ENCODE measurements at regions not wholly inside any gene's neighbourhood (a gene's known extent, or its start where the extent isn't known, plus 50 kb on each side); places are given as distances from the start of the nearest gene placed in this dataset.

DNA sequence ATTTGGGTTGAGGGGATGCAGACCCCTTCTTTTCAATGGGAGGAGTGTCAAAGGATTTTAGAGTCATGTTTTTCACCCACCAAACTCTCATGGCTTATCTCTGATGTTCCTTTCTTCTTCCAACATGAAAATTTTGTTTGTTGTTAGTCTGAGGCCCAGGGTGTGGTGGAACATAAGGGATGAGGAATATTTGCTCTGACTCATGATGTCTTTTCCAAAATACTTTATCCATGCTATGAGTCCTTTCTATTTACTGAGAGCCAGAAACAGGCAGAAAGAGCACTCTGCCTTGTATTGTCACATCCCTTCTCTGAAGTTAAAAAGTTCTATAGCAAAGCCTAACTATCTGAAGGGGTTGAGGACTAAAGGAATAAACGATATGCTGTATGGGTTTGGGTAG, 61.6 kb upstream of the GYPA start:
- DNase-seq, result no peak

DNA sequence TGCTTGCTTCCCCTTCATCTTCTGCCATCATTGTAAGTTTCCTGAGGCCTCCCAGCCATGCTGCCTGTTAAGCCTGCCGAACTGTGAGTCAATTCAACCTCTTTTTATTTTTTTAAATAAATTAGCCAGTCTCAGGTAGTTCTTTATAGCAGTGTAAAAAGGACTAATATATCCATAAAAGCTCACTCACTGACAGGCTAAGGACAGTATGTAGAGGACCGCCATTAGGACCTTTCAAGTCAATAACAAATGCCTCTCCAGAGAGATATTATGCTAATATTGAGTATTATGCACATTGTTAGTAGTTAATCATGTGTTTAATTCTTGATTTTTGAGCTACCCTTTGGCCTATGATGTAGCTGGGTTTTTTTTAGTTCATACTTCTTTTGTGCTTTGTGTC, 62.6 kb upstream of the GYPA start:
- no peak for DNase-seq

DNA sequence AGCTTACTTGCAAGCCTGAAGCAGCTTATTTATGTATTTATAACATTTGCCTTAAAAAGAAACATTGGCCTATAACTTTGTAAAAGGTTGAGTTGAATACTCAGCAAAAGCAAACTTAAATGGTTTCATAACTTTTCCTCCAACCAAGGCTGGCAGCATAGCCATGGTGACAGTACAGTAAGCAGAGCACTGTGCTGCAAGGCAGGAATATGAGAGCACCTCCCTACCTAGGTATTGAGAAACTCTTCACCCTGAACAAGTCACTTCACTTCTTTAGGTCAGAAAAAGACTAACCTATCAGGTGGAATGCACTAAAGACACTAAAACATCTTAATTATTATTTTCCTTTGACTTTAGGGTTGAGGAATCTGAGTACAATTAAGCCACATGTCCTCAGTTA, 63.9 kb upstream of the GYPA start:
- no peak for DNase-seq

- no peak for DNase-seq
Measured at GRCh38 chr4:144206711-144207110, 66.2 kb upstream of the GYPA start.

- no peak for DNase-seq
Measured at GRCh38 chr4:144208074-144208473, 67.6 kb upstream of the GYPA start.

GRCh38 chr4:144209491-144209890, 69.0 kb upstream of the GYPA start:
- DNase-seq, result no peak

DNA sequence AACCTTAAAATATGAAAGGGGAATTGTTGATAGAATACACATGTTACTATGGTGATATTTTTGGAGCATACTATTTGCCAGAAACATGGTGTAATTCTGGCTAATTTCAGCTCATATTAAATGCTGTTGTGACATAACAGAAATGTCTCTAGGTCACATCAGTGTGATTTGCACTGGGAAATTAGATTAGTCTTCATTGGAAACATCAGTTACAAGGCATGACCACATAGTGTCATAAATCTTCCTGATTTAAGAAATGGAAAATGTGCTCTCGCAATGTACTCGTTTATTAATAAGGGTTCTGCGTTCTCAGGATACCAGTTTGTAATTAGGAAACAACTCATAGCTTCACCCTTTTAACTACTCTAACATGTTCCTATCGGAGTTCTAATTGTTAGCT, 72.9 kb upstream of the GYPA start:
- DNase-seq, result no peak

GRCh38 chr4:144223149-144223548, 82.6 kb upstream of the GYPA start:
- DNase-seq, result no peak

DNA sequence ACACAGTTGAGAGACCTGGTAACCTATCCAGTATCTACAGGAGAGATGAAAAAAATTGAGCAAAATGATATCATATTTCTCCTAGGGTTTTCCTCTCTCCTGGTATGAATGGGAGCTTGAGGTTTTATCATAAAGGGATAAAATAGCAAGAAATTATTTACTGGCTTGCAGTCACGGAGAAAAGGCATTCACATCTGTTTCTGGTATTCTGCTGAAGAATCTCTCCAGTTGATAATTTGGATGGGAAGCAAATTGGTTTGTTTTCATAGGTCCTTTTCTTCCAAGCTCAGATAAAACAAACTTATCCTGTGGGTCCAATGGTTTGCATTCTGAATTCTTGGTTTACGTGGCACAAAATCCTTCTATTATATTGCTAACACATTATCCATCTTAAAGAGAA, 83.1 kb upstream of the GYPA start:
- no peak for DNase-seq

DNA sequence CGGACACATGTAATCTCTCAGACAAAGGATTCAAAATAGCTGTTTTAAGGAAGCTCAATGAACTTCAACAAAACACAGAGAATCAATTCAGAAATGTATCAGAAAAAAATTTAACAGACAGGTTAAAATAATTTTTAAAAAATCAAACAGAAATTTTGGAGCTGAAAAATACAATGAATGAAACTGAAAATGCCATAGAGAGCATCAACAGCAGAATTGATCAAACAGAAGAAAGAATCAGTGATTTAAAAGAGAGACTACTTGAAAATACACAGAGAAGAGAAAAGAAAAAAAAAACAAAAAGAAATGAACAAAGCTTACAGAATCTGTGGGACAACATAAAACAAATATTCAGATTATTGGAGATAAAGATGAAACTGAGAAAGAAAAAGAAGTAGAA, 118.8 kb upstream of the GYPA start:
- no peak for DNase-seq

DNA sequence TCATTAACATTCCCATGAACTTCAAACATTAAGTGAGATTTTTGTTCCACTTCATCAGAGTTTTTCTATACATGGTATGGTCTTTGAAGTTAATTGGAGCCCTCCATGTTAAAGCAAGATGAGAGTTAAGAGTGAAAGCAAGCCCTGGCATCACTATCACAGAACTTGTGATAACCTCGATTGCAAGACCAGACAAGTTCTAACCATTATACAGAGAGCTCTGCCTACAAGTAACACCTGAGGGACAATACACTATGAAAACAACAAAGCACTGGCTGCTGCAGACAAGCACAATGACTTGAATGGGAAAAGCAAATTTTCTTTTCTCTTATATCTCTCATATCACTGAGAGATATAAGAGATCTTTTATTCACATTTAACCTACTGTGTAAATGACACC, 126.6 kb upstream of the GYPA start:
- DNase-seq, result no peak

DNA sequence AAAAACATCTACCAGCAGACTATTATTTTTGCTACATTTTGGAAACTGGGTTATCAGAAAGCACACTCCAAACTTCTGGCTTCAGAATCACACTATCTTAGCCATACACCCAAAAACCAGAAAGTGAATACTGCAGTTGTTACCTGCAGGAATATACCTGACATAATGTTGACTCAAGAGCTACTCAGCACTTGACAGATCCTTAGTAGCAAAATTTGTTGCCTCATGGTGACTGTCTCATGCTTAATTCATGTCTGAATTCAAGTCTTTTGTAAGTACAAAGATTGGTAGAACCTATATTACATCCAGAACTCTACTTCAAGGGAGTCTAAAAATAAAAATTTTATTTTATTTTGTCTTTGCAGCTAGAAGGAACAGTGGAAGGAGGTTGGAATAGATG, 140.2 kb upstream of the GYPA start:
- no peak for DNase-seq

- no peak for DNase-seq
Measured at GRCh38 chr4:144283526-144283925, 143.0 kb upstream of the GYPA start.

- DNase-seq, result no peak
Measured at GRCh38 chr4:144284026-144284425, 143.5 kb upstream of the GYPA start.

DNA sequence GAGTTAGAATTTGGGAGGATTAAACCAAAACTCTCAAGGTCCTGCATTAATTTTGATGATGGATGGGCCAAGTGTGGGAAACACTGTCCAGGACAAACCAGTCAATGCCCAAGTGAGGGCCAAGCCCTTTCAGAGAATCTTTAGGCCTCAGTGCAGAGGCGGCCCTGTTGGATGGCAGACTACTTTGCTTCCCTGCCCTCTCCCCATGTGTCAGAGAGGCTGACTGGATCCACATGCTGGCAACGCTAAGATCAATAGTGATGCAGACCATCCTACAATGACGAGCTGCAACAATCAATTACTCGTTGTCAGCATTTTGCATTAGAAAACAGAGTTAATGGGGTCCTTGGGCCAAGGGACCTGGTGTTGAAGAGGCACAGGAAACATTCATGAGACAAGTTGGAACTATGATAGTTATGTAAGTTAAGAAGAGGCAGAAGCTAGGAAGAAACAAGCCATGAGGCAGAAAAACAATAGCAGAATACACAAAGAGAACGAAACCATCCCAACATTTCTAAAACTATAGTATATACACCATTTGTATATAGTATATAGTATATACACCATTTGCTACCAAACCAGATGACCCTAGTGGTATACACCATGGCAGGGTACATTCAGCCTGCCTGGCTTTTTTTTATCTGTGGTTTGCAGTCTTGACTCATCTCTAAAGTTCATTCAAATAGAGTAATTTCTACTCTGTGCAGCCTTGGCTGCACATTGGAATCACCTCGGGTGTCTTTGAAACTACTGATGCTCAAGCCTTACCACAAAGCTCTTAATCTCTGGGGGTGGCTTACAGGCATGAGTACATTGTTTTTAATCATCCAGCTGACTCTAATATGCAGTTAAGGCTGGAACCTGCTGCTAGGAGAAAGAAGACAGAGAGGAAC, 147.7 kb upstream of the GYPA start:
- DNase-seq, result no peak

DNA sequence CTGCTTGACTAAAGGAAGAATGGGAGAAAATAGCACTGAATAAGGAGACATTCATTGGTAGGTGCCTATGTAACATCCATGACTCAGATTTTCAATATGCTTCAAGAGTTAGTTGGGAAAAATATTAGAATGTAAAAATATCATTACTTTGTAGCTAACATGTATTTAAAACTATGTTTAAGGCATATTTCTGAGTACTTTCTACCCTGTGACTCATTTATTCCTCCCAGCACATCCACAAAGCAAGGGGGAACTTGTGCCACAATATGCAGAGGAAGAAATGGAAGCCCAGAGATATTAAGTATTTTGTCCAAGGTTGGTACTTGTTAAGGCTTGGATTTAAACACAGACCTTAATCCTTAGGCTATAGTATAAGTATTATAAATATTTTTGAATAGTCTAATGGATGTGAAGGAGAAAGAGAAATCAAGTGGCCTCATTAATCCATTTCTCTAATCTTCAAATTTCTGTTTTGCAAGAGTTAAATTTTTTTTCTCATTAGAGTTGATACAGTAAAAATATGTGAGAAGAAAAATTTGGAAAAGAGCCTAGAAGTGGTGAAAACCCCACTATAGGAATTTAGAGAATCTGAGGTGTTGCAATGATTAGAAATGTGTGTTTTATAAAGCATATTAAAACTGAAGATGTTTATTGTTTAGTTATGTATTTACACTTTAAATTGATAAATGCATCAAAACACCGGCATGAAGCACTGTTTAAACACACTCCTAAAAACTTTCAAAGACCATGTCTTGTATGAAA, 149.3 kb upstream of the GYPA start:
- no peak for DNase-seq

DNA sequence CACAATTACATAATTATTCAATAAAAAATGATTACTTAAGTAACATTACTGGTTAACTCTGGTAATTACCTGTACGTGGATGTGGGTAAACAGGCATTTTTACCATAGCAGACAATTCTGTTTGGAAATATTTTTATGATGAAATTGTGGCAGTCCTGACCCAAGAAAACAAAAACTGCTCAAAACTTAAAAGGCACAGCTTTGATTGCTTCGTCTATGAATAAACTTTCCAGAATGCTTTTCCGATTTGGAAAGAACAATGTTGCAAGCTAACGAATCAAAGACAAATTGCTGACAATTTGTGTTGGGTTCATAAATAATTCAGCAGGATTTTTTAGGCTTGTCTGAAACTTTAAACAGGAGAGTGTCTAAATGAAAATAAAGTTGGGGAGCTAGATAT, 150.6 kb upstream of the GYPA start:
- DNase-seq, result no peak

DNA sequence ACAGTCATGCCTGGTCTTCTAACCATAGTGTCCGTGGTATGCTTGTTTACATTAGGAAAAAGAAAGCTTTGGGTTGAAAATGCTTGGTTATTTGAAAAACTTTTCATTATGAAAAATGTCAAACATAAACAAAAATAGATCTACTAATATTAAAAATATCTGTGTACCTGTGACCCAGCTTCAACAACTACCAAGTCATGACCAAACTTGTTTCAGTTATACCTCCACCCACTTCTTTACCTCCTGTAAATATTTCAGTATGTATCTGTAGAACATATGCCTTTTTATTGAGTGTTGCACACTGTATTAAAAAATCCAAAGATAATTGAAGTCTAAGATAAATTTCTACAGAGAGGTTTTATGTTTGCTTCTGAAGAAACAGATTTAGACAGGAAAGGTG, 153.7 kb upstream of the GYPA start:
- no peak for DNase-seq

GRCh38 chr4:144295286-144295995, 154.9 kb upstream of the GYPA start:
- no peak for DNase-seq

- no peak for DNase-seq
Measured at GRCh38 chr4:144296941-144297340, 156.4 kb upstream of the GYPA start.

- no peak for DNase-seq
Measured at GRCh38 chr4:144298519-144298918, 158.0 kb upstream of the GYPA start.

DNA sequence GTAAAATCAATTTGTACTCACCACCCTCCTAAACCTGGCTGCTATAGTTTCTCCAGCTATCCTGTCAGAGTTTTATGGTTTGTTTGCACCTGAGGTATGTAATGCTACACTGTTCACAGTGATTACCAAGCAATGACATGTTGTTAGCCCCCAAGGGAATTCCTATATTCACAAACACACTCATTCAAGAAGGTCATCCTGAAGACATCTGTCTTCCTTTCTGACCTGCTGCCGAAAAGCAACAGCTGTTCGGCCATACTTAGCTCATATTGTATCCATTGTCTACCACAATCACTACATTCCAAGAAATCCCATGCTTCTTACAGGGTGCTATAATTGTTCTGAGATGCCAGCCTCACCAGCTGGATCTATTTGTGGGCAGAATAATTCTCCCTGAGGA, 160.1 kb upstream of the GYPA start:
- DNase-seq, result no peak
